Lower lobe of right lung (tissue), 2 donors: ENCODE measurements at regions not wholly inside any gene's neighbourhood (a gene's known extent, or its start where the extent isn't known, plus 50 kb on each side); places are given as distances from the start of the nearest gene placed in this dataset.

Experiments used
- ATAC-seq, 2 donors: fragments of 200-7000 bp; cut with Tn5 transposase; one replicate each; pipeline ENCODE4 v1.9.1; 2020 to 2022; ENCODE audit warnings: mild to moderate bottlenecking in 2 of 2, moderate library complexity in 2 of 2
- DNase-seq: peaks from one replicate; pipeline ENCODE4 v3.0.0-alpha.2; 2020
- H3K27ac ChIP-seq: fragments of 200-600 bp; one replicate; pipeline ENCODE4 v1.8.0; 2022
- H3K27me3 ChIP-seq: fragments of 200-600 bp; one replicate; pipeline ENCODE4 v1.8.0; 2022; ENCODE audit warnings: low read depth
- H3K36me3 ChIP-seq: fragments of 200-600 bp; one replicate; pipeline ENCODE4 v1.8.0; 2022; ENCODE audit warnings: mild to moderate bottlenecking
- H3K4me1 ChIP-seq: fragments of 200-600 bp; one replicate; pipeline ENCODE4 v1.8.0; 2022
- H3K4me3 ChIP-seq: fragments of 200-600 bp; one replicate; pipeline ENCODE4 v1.8.0; 2022; ENCODE audit warnings: mild to moderate bottlenecking
- H3K9me3 ChIP-seq: fragments of 200-600 bp; one replicate; pipeline ENCODE4 v1.8.0; 2022
- intact Hi-C: fragments of 100-400 bp; cut with DNase I; formaldehyde crosslinking; loops from one replicate; pipeline ENCODE4 v1.11.0; 2022
- TF ChIP-seq, protein P1 (sequence below): fragments of 200-600 bp; IDR thresholded peaks from one replicate; pipeline ENCODE4 v1.8.0; 2022; ENCODE audit warnings: antibody characterized with exemption, mild to moderate bottlenecking
- donor health status: DM: no; HTN: yes; CAD: no; lungs with severe emphysema.

DNA sequence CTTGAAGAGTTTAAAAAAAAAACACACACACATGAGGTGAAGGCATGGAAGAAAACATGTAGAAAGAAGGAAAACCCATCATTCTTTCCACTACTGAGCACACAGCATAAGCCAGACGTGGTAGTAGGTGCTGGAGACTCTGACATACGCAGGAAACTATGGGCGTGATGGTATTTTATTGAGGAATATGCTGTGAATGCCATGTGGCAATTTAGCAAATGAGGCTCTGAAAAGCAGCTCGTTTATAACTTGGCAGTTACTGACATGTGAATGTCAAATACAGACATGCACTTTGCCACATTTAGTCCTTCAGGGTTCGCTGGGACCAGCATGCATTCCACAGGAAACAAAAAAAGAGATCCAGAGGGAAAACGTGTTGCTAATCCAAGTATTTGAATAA lies 74.3 kb upstream of the IFNAR2 start:
- no peaks in the 10 kb centered on the region for H3K4me1 ChIP-seq
- H3K36me3 ChIP-seq: no peaks in the 10 kb centered on the region
- H3K27ac ChIP-seq: no peak overlapping the region
- peaks cover 4% of the 10 kb centered on the region for H3K9me3 ChIP-seq
- TF ChIP-seq, protein P1, sequence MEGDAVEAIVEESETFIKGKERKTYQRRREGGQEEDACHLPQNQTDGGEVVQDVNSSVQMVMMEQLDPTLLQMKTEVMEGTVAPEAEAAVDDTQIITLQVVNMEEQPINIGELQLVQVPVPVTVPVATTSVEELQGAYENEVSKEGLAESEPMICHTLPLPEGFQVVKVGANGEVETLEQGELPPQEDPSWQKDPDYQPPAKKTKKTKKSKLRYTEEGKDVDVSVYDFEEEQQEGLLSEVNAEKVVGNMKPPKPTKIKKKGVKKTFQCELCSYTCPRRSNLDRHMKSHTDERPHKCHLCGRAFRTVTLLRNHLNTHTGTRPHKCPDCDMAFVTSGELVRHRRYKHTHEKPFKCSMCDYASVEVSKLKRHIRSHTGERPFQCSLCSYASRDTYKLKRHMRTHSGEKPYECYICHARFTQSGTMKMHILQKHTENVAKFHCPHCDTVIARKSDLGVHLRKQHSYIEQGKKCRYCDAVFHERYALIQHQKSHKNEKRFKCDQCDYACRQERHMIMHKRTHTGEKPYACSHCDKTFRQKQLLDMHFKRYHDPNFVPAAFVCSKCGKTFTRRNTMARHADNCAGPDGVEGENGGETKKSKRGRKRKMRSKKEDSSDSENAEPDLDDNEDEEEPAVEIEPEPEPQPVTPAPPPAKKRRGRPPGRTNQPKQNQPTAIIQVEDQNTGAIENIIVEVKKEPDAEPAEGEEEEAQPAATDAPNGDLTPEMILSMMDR: no peak
- no peak overlapping the region for H3K4me3 ChIP-seq
- DNase-seq (no peak), ATAC-seq (no peak)
- peaks cover 6% of the 10 kb centered on the region for H3K27me3 ChIP-seq
- intact Hi-C loops: no loop called here

DNA sequence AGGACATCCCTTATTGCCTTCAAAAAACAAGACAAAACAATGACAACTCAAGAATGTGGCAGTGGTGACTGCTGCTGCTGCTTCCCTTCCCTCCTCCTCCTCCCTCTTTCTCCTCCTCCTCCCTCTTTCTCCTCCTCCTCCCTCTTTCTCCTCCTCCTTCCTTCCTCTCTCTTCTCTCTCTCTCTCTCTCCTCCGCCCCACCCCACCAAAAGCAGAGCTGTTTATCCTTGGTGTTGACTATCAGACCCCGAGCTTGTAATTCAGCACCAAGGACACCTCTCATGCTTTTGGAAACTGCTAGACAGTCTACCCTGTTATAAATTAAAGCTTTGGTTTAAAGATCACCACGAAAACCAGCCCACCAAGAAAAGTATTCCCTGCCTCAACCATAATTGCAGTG lies 72.4 kb upstream of the IFNAR2 start:
- TF ChIP-seq, protein P1: no peak
- H3K9me3 ChIP-seq: peaks cover 4% of the 10 kb centered on the region
- ATAC-seq (no peak), DNase-seq (no peak)
- H3K27me3 ChIP-seq: peaks cover 6% of the 10 kb centered on the region
- H3K4me3 ChIP-seq: no peak overlapping the region
- H3K36me3 ChIP-seq: no peaks in the 10 kb centered on the region
- intact Hi-C loops: no loop called here
- H3K4me1 ChIP-seq: no peaks in the 10 kb centered on the region
- H3K27ac ChIP-seq: no peak overlapping the region

DNA sequence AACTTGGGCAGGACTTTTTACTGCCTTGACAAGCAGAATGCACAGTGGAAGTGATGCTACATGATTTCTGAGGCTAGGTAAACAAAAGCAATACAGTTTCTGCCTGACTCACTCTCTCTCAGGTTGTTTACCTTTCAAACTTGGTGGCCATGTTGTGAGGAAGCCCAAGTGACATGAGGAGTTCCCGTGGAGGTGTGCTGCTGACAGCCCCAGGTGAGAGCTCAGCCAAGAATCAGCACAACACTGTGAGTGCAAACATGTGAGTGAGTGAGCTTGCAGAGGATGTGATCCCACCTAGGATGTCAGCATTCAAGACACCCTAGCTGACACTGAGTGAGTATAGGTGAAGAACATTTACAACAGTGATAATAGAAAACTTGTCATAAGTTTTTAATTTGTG lies 71.1 kb upstream of the IFNAR2 start:
- H3K27ac ChIP-seq: no peak overlapping the region
- peaks cover 6% of the 10 kb centered on the region for H3K27me3 ChIP-seq
- no peaks in the 10 kb centered on the region for H3K4me1 ChIP-seq
- no peaks in the 10 kb centered on the region for H3K36me3 ChIP-seq
- H3K4me3 ChIP-seq: no peak overlapping the region
- TF ChIP-seq, protein P1: no peak
- H3K9me3 ChIP-seq: peaks cover 4% of the 10 kb centered on the region
- ATAC-seq (no peak), DNase-seq (no peak)
- intact Hi-C loops: no loop called here

DNA sequence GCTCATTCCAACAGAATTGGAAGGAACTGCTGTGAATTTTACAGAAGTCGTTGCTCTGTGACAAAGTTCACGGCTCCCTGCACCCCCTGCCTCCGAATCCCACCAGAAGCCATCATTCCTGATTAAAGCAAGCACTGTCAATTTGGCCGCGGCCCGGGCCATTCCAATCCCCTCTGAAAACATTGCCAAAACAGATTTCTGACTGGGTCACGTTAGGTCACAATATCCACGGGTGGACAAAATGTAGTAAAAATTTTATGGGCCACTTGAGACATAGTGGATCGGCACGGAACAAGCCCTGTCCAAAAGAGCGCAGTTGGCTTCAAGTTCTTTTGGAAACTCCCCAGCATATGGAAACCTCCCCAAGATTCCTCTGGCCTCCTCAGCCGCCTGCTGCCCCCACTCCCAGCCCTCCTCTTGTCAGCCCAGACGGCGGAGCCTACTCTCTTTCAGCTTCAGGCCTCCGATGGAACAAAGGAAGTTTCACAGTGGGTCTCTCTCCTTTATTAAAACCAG lies 67.2 kb upstream of the IFNAR2 start:
- TF ChIP-seq, protein P1: no peak
- DNase-seq (no peak), ATAC-seq (no peak)
- no peak overlapping the region for H3K4me3 ChIP-seq
- H3K36me3 ChIP-seq: no peaks in the 10 kb centered on the region
- H3K4me1 ChIP-seq: no peaks in the 10 kb centered on the region
- no peak overlapping the region for H3K27ac ChIP-seq
- no peaks in the 10 kb centered on the region for H3K27me3 ChIP-seq
- H3K9me3 ChIP-seq: peaks cover 4% of the 10 kb centered on the region
- intact Hi-C loops: no loop called here

DNA sequence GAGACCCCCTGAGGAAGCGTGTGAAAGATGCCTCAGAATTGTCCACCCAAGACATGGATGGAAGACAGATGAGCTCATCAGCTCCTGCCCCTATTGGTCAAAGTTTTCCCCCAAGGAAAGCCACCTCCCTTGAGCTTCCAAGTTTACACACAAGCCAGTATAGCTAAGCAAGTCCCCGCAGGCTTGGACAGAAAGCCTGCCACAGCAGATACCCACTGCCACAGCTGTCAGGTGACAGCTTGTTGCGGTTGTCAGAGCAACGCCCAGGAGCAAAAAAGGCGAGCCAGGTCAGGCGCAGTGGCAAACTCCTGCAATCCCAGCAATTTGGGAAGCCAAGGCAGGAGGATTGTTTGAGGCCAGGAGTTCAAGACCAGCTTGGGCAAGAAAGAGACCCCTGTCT lies 60.9 kb upstream of the IFNAR2 start:
- no peak for DNase-seq
- Histone ChIP-seq H3K36me3 (no peaks in the 10 kb centered on the region), H3K4me3 (no peak overlapping the region), H3K27ac (no peak overlapping the region), H3K4me1 (no peaks in the 10 kb centered on the region), H3K9me3 (no peaks in the 10 kb centered on the region), H3K27me3 (peaks cover 4% of the 10 kb centered on the region)
- no peak for ATAC-seq
- TF ChIP-seq, protein P1: no peak
- intact Hi-C loops: no loop called here

DNA sequence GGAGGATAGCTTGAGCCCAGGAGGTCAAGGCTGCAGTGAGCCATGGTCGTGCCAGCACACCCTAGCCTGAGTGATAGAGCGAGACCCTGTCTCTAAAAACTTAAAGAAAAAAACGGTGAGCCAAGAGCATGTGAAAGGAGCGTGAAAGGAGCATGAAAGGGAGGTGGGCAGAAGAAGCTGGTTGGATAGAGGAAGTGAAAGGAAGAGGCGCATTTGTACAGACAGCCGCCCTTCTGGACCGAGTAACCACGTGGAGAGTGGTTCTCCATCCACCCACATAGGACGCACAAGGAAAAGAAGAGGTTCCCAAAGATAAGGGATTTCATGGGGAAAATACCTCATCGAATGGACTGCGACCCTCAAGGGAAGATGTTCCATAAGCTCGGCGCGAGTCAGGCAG lies 60.4 kb upstream of the IFNAR2 start:
- no peak for ATAC-seq
- Histone ChIP-seq H3K4me1 (no peaks in the 10 kb centered on the region), H3K27ac (no peak overlapping the region), H3K4me3 (no peak overlapping the region), H3K27me3 (peaks cover 4% of the 10 kb centered on the region), H3K9me3 (no peaks in the 10 kb centered on the region), H3K36me3 (no peaks in the 10 kb centered on the region)
- TF ChIP-seq, protein P1: no peak
- DNase-seq: no peak
- intact Hi-C loops: no loop called here
